ENCODE measurements at regions not wholly inside any gene's neighbourhood (a gene's known extent, or its start where the extent isn't known, plus 50 kb on each side); places are given as distances from the start of the nearest gene placed in this dataset.

GRCh38 chr2:129263939-129264338 lies 715.5 kb upstream of the RAB6C start:
- no peaks in the 10 kb centered on the region for H3K27me3 ChIP-seq
- peaks cover 0 to 31% of the 10 kb centered on the region in 2 donors for H3K4me1 ChIP-seq
- H3K9me3 ChIP-seq = peaks cover 0 to 2% (median 0%) of the 10 kb centered on the region in 3 donors
- H3K27ac ChIP-seq = no peak overlapping the region
- no peak for DNase-seq
- intact Hi-C loops (cut with DNase I; ENCODE audit: low total_unique reads) (no loop called here), in situ Hi-C loops (cut with MboI; ENCODE audit: low sequenced_read_pairs in 4 of 4) (no loop called here)
- no peaks in the 10 kb centered on the region for H3K36me3 ChIP-seq
- no peak overlapping the region for H3K4me3 ChIP-seq
- ATAC-seq = no peak
- TF ChIP-seq CTCF (IDR thresholded peaks at IDR 0.05 in 4 of 5, conservative IDR thresholded peaks at IDR 0.05 in 1 of 5) (no peak), POLR2A (IDR thresholded peaks at IDR 0.05) (no peak)

GRCh38 chr2:129267559-129267958 lies 711.9 kb upstream of the RAB6C start:
- H3K9me3 ChIP-seq = peaks cover 0 to 4% (median 0%) of the 10 kb centered on the region in 3 donors
- in situ Hi-C loops (cut with MboI; ENCODE audit: low sequenced_read_pairs in 4 of 4) = no loop called here
- no peak for DNase-seq
- no peaks in the 10 kb centered on the region for H3K27me3 ChIP-seq
- H3K4me3 ChIP-seq = no peak overlapping the region
- intact Hi-C loops (cut with DNase I; ENCODE audit: low total_unique reads) = no loop called here
- H3K27ac ChIP-seq = no peak overlapping the region
- H3K4me1 ChIP-seq = peaks cover 0 to 28% of the 10 kb centered on the region in 2 donors
- H3K36me3 ChIP-seq = no peaks in the 10 kb centered on the region
- ATAC-seq = no peak
- no peak for TF ChIP-seq CTCF (IDR thresholded peaks at IDR 0.05 in 4 of 5, conservative IDR thresholded peaks at IDR 0.05 in 1 of 5)
- no peak for TF ChIP-seq POLR2A (IDR thresholded peaks at IDR 0.05)

GRCh38 chr2:129273266-129274037 lies 706.0 kb upstream of the RAB6C start:
- Histone ChIP-seq H3K27ac (peak overlapping the region; percentile 59 to 81 (median 70)), H3K36me3 (no peaks in the 10 kb centered on the region), H3K4me1 (peaks cover 4 to 17% of the 10 kb centered on the region in 2 donors), H3K27me3 (no peaks in the 10 kb centered on the region), H3K9me3 (peaks cover 0 to 4% (median 0%) of the 10 kb centered on the region in 3 donors), H3K4me3 (peak overlapping the region in 3 of 4 donors; percentile 19 to 30 (median 23))
- ATAC-seq (peak; percentile 87 to 94), DNase-seq (no peak)
- no peak for TF ChIP-seq CTCF (IDR thresholded peaks at IDR 0.05 in 4 of 5, conservative IDR thresholded peaks at IDR 0.05 in 1 of 5)
- TF ChIP-seq POLR2A (IDR thresholded peaks at IDR 0.05) = no peak
- in situ Hi-C loops (cut with MboI; ENCODE audit: low sequenced_read_pairs in 4 of 4) = no loop called here
- intact Hi-C loops (cut with DNase I; ENCODE audit: low total_unique reads) = loop anchor here (1.0 kb wide), 1 partner anchor 28 kb away; no protein-coding TSS in a partner anchor

- H3K36me3 ChIP-seq = no peaks in the 10 kb centered on the region
- H3K27ac ChIP-seq = peak overlapping the region; percentile 59 to 81 (median 70)
- peaks cover 0 to 1% (median 0%) of the 10 kb centered on the region in 3 donors for H3K9me3 ChIP-seq
- H3K4me3 ChIP-seq = no peak overlapping the region
- peak; percentile 76 to 84 for ATAC-seq
- TF ChIP-seq POLR2A (IDR thresholded peaks at IDR 0.05) (no peak), CTCF (IDR thresholded peaks at IDR 0.05 in 4 of 5, conservative IDR thresholded peaks at IDR 0.05 in 1 of 5) (no peak)
- no peaks in the 10 kb centered on the region for H3K27me3 ChIP-seq
- in situ Hi-C loops (cut with MboI; ENCODE audit: low sequenced_read_pairs in 4 of 4) (no loop called here), intact Hi-C loops (cut with DNase I; ENCODE audit: low total_unique reads) (no loop called here)
- DNase-seq = peak; percentile 59 to 62
- H3K4me1 ChIP-seq = peaks cover 4 to 17% of the 10 kb centered on the region in 2 donors
Measured at GRCh38 chr2:129274038-129274415, 705.4 kb upstream of the RAB6C start.
